ENCODE measurements at regions not wholly inside any gene's neighbourhood (a gene's known extent, or its start where the extent isn't known, plus 50 kb on each side); places are given as distances from the start of the nearest gene placed in this dataset.

DNA sequence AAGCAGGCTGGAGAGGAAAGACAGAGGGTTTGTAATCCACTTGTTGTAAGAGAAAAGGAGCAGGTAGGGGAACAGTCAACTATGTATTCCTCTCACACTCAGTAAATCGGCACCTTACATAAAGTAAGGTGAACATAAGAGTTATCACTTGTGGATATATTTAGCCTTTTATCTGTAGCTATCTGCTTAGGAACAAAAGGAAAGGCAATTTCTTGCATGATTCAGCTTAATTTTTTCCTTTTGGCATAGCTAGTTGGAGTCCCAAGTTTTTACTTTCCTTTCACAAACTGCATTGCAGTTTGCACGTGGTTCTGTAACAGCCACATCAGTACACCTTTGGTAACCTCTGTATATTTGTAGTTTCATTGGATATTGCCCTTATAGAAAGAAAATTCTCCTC lies 250.9 kb upstream of the PIK3R1 start:
- TF ChIP-seq SIN3A (IDR thresholded peaks at IDR 0.05; ENCODE audit: borderline replicate concordance, insufficient read depth, low read length) (no peak), POLR2AphosphoS5 (IDR thresholded peaks at IDR 0.05; ENCODE audit: low read depth, low read length) (no peak), TAF1 (IDR thresholded peaks at IDR 0.05; ENCODE audit: borderline replicate concordance, insufficient read depth, low read length) (no peak), FOXP2 (optimal IDR thresholded peaks at IDR 0.05; ENCODE audit: borderline replicate concordance, extremely low read depth, extremely low read length, insufficient read depth) (no peak)
- TF ChIP-seq, protein P1, sequence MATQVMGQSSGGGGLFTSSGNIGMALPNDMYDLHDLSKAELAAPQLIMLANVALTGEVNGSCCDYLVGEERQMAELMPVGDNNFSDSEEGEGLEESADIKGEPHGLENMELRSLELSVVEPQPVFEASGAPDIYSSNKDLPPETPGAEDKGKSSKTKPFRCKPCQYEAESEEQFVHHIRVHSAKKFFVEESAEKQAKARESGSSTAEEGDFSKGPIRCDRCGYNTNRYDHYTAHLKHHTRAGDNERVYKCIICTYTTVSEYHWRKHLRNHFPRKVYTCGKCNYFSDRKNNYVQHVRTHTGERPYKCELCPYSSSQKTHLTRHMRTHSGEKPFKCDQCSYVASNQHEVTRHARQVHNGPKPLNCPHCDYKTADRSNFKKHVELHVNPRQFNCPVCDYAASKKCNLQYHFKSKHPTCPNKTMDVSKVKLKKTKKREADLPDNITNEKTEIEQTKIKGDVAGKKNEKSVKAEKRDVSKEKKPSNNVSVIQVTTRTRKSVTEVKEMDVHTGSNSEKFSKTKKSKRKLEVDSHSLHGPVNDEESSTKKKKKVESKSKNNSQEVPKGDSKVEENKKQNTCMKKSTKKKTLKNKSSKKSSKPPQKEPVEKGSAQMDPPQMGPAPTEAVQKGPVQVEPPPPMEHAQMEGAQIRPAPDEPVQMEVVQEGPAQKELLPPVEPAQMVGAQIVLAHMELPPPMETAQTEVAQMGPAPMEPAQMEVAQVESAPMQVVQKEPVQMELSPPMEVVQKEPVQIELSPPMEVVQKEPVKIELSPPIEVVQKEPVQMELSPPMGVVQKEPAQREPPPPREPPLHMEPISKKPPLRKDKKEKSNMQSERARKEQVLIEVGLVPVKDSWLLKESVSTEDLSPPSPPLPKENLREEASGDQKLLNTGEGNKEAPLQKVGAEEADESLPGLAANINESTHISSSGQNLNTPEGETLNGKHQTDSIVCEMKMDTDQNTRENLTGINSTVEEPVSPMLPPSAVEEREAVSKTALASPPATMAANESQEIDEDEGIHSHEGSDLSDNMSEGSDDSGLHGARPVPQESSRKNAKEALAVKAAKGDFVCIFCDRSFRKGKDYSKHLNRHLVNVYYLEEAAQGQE (IDR thresholded peaks at IDR 0.05; ENCODE audit: insufficient read depth in 1 of 2, low read depth in 2 of 2, low read length in 2 of 2), result no peak

Data from PFSK-1 (cell line).